Mesodermal cell (in vitro differentiated cells): ENCODE measurements at regions not wholly inside any gene's neighbourhood (a gene's known extent, or its start where the extent isn't known, plus 50 kb on each side); places are given as distances from the start of the nearest gene placed in this dataset.

Experiments used
- H3K27ac ChIP-seq: 2 replicates; pipeline ENCODE4 v1.7.0; 2013; ENCODE audit warnings: mild to moderate bottlenecking, low read depth, low read length, moderate library complexity; ENCODE audit not compliant: severe bottlenecking
- H3K36me3 ChIP-seq: 2 replicates; pipeline ENCODE4 v1.7.1; 2013; ENCODE audit warnings: mild to moderate bottlenecking, low read length, moderate library complexity; ENCODE audit not compliant: control insufficient read depth, insufficient read depth
- H3K4me1 ChIP-seq: one replicate; pipeline ENCODE4 v1.7.1; 2013; ENCODE audit warnings: mild to moderate bottlenecking, low read length; ENCODE audit not compliant: insufficient read depth, control insufficient read depth, poor library complexity, severe bottlenecking
- H3K4me3 ChIP-seq: 2 replicates; pipeline ENCODE4 v1.7.0; 2013; ENCODE audit warnings: low read length, control low read depth, mild to moderate bottlenecking; ENCODE audit not compliant: insufficient read depth, poor library complexity, severe bottlenecking; ENCODE audit errors: extremely low read depth
- H3K9me3 ChIP-seq: 2 replicates; pipeline ENCODE4 v1.7.1; 2013; ENCODE audit warnings: mild to moderate bottlenecking, low read length, moderate library complexity; ENCODE audit not compliant: control insufficient read depth
- WGBS, 2 experiments: methylation state at CpG; one replicate each; pipeline ENCODE4 v1.1.5; 2013; ENCODE audit warnings: missing lambda C conversion rate in 2 of 2; ENCODE audit not compliant: insufficient coverage in 2 of 2; 5-methylcytosine and 5-hydroxymethylcytosine counted together

GRCh38 chr5:73374520-73375190 lies 73.9 kb downstream of the FOXD1 start:
- peaks cover 59% of the 10 kb centered on the region for H3K4me1 ChIP-seq
- H3K27ac ChIP-seq, result peak overlapping the region; percentile 77
- no peaks in the 10 kb centered on the region for H3K9me3 ChIP-seq
- no peaks in the 10 kb centered on the region for H3K36me3 ChIP-seq
- 86% methylated on average over 6 of the region's 7 CpGs for WGBS, 2 experiments
- no peak overlapping the region for H3K4me3 ChIP-seq

GRCh38 chr5:73373814-73374510 lies 74.6 kb downstream of the FOXD1 start:
- peaks cover 65% of the 10 kb centered on the region for H3K4me1 ChIP-seq
- no peaks in the 10 kb centered on the region for H3K9me3 ChIP-seq
- no peak overlapping the region for H3K4me3 ChIP-seq
- H3K36me3 ChIP-seq, result no peaks in the 10 kb centered on the region
- 100% methylated on average over 1 of the region's 3 CpGs for WGBS, 2 experiments
- H3K27ac ChIP-seq, result peak overlapping the region; percentile 77

DNA sequence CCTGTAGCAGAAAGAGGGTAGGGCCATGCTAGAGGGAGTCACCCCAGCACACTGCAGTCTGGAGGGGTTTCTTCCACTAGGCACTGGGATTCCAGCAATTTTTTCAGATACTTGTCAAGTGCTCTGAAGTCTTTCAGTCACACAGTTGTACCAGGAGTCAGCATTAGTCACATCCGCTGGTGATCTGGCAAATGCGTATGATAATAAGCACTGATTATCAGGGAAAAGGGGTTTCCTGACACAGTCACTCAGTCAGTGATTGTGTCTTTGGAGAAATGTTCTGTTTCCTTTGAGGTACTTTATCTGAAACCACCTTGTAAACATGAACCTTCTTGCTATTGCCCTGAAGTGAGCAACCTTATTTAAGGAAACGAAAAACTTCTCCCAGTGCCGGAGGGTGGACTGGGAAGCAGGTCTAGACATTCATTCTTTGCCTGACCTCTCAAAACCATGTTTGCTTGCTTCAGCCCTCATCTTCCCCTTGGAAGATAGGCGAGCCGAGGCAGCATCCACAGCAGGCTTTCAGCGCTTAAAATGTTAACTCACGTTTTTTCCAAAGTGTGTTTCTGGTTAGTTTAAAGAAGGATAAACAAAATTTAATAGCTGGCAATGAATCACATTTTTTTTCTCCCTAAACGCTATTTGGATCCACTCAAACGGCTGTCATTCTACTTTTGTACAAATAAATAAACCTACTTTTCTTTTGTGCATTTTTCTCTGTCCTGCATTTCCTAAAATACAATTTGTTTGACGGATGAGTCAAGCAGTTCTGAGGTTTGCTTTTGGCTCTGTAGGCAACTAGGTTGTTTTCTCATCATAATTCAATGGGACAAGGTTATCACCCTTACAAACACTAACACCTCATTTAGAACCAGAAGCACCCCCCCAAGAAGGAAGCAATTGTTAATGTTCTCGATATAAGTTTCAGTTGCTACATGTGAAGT lies 77.7 kb downstream of the FOXD1 start:
- 57 to 58% methylated on average over 4 of the region's 12 CpGs for WGBS, 2 experiments
- Histone ChIP-seq H3K27ac (peak overlapping the region; percentile 99), H3K4me3 (no peak overlapping the region)

DNA sequence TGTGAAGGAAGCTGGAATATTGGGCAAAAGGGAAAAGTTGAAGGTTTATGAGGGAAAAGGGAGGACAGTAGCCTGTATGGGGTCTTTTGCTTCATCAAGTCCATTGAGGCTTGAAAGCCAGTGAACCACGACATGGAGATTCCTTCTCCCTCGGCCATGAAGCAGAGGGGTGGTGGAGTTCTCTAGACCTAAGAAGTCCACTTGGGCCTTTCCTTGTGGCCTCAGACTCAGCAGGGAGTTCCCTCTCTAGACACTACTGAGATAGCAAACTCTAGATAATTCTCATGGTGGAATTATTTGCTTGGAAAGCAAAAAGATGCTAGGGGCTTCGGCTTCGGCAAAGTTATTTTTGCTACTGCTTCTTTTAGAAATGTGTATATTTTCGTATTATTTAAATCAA lies 78.5 kb downstream of the FOXD1 start:
- no peak overlapping the region for H3K4me3 ChIP-seq
- H3K9me3 ChIP-seq, result no peaks in the 10 kb centered on the region
- H3K4me1 ChIP-seq, result peaks cover 75% of the 10 kb centered on the region
- WGBS, 2 experiments, result 67 to 71% methylated on average over 1 of the region's 5 CpGs
- no peaks in the 10 kb centered on the region for H3K36me3 ChIP-seq
- H3K27ac ChIP-seq, result peak overlapping the region; percentile 99

More for the DNA sequence above, 77.7 kb downstream of the FOXD1 start:
- Histone ChIP-seq H3K4me1 (peaks cover 67% of the 10 kb centered on the region), H3K36me3 (no peaks in the 10 kb centered on the region), H3K9me3 (no peaks in the 10 kb centered on the region)

GRCh38 chr5:73369278-73369677 lies 79.3 kb downstream of the FOXD1 start:
- 83 to 96% methylated on average over 3 to 5 of the region's 5 CpGs for WGBS, 2 experiments

DNA sequence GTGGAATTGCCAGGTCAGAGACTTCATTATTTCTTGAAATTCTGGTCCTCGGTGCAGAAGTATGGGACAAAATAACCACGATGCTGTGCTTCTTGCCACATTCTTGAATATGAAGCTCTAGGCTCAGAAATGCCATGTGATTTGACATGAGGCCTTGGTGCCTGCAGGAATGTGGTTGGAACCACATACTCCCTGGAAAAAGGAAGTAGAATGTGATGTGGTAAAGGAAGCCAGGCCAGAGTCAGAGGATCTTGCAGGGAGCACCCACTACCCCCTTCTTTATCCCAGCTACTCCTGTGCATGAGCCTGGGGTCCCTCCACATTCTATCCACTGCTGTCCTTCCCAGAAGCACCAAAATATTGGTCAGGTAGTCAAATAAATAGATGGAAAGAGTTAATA lies 80.9 kb downstream of the FOXD1 start:
- Histone ChIP-seq H3K4me3 (no peak overlapping the region), H3K27ac (no peak overlapping the region), H3K36me3 (no peaks in the 10 kb centered on the region), H3K4me1 (peaks cover 67% of the 10 kb centered on the region), H3K9me3 (no peaks in the 10 kb centered on the region)
- 92 to 95% methylated on average over 2 of the region's 2 CpGs for WGBS, 2 experiments

More at GRCh38 chr5:73369278-73369677, 79.3 kb downstream of the FOXD1 start:
- H3K4me3 ChIP-seq, result no peak overlapping the region
- no peaks in the 10 kb centered on the region for H3K36me3 ChIP-seq
- H3K9me3 ChIP-seq, result no peaks in the 10 kb centered on the region
- H3K4me1 ChIP-seq, result peaks cover 77% of the 10 kb centered on the region
- H3K27ac ChIP-seq, result no peak overlapping the region

- Histone ChIP-seq H3K4me3 (no peak overlapping the region), H3K36me3 (no peaks in the 10 kb centered on the region), H3K9me3 (no peaks in the 10 kb centered on the region), H3K4me1 (peaks cover 52% of the 10 kb centered on the region), H3K27ac (no peak overlapping the region)
- 87 to 88% methylated on average over 11 of the region's 12 CpGs for WGBS, 2 experiments
These were observed 82.4 kb downstream of the FOXD1 start for GRCh38 chr5:73365990-73366667.

DNA sequence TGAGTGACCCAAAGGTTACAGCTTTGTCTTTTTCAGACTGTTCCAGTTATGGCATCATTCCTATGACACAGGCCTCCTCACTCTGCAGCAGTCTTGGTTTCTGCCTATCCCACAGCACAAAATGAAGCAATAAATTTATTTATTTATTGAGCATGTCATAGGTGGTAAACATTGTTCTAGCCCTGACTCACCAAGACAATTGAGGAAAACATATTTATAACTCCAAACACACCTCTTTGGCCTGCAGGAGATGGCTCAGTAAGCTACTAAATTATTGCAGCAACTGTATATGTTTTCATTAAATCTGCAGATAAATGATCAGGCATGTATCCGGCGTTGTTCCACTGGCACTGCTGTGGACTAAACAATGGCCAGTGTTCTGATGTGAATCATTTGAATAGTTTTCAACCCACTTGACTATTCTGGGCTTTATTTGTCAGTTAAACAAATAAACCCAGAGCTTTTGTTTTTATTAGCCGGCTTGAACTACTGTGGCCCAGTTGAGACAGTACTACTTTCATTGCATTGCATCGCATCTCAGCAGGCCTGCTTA lies 83.2 kb downstream of the FOXD1 start:
- no peaks in the 10 kb centered on the region for H3K36me3 ChIP-seq
- 88 to 95% methylated on average over 2 to 4 of the region's 4 CpGs for WGBS, 2 experiments
- peaks cover 44% of the 10 kb centered on the region for H3K4me1 ChIP-seq
- H3K4me3 ChIP-seq, result no peak overlapping the region
- no peak overlapping the region for H3K27ac ChIP-seq
- no peaks in the 10 kb centered on the region for H3K9me3 ChIP-seq

DNA sequence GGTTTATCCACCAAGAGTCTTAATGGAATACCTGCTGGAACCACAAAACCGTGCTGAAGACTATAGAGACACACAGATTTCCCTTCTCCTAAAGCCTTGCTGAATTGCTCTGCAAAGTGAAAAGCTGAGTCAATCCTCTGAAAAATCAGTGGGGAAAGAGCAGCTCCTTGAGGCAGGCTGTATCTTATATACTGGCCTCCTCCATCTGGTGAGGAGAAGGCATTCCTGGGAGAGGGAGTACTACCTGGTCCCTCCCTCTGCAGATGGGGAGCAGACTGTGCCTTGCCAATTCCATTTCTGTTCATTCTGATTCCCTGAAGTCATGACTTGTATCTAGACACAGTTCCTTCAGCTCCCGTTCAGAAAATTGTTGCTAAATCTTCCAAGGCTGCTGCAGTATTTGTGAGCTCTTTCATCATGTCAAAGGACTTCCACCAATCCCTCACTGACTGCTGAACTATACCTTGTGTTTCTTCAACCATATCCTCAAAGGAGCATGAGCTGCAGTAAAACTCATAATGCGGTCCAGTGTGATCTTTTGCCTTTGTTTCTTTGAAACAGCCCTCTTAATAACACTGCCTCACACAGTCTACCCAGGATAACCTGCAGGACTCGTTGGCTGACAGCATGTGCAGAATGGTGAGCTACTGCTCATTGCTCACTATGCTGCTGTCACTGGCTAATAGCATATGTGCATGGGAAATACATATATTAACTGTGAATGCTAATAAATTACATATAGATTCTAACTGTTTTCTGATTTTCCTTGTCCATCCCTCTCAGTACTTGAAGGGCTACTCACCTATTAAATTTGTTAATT lies 84.5 kb downstream of the FOXD1 start:
- Histone ChIP-seq H3K4me3 (no peak overlapping the region), H3K9me3 (no peaks in the 10 kb centered on the region), H3K4me1 (peaks cover 32% of the 10 kb centered on the region), H3K27ac (no peak overlapping the region), H3K36me3 (no peaks in the 10 kb centered on the region)
- 69 to 92% methylated on average over 2 to 3 of the region's 4 CpGs for WGBS, 2 experiments
